Astrocyte (in vitro differentiated cells and primary cell): ENCODE measurements at regions not wholly inside any gene's neighbourhood (a gene's known extent, or its start where the extent isn't known, plus 50 kb on each side); places are given as distances from the start of the nearest gene placed in this dataset.
A peak's percentile ranks its signal among the peaks of the same experiment; 100 is the strongest.

Experiments
- DNase-seq: peaks from one replicate; pipeline ENCODE4 v3.0.0-alpha.2; 2010; ENCODE audit warnings: low read depth
- FAIRE-seq: peaks from 2 replicates; lab custom pipeline; 2011; peaks lifted over from hg19 to GRCh38; lab: Jason Lieb, UNC
- H2AFZ ChIP-seq: 2 replicates; pipeline ENCODE4 v1.6.0; 2012; ENCODE audit warnings: low read depth, low read length, inconsistent platforms
- H3K27ac ChIP-seq: 2 replicates; pipeline ENCODE4 v1.5.1; 2011; ENCODE audit warnings: low read depth, low read length, inconsistent platforms
- H3K27me3 ChIP-seq: 2 replicates; pipeline ENCODE4 v1.6.0; 2011; ENCODE audit warnings: low read length, inconsistent platforms; ENCODE audit not compliant: insufficient read depth
- H3K36me3 ChIP-seq: 2 replicates; pipeline ENCODE4 v1.5.1; 2011; ENCODE audit warnings: low read length, inconsistent platforms; ENCODE audit not compliant: insufficient read depth
- H3K4me1 ChIP-seq: 2 replicates; pipeline ENCODE4 v1.5.1; 2011; ENCODE audit warnings: low read length, inconsistent platforms; ENCODE audit not compliant: insufficient read depth
- H3K4me2 ChIP-seq: 2 replicates; pipeline ENCODE4 v1.6.0; 2012; ENCODE audit warnings: low read length, inconsistent platforms
- H3K4me3 ChIP-seq: 2 replicates; pipeline ENCODE4 v1.5.1; 2011; ENCODE audit warnings: low read depth, mild to moderate bottlenecking, low read length, inconsistent platforms; ENCODE audit not compliant: insufficient read depth
- H3K79me2 ChIP-seq: 2 replicates; pipeline ENCODE4 v1.6.0; 2012; ENCODE audit warnings: mild to moderate bottlenecking, low read length, inconsistent platforms; ENCODE audit not compliant: insufficient read depth
- H3K9ac ChIP-seq: 2 replicates; pipeline ENCODE4 v1.6.0; 2012; ENCODE audit warnings: mild to moderate bottlenecking, low read length, inconsistent platforms
- H3K9me3 ChIP-seq: 2 replicates; pipeline ENCODE4 v1.5.1; 2012; ENCODE audit warnings: low read depth, mild to moderate bottlenecking, low read length, inconsistent platforms; ENCODE audit not compliant: insufficient read depth
- H4K20me1 ChIP-seq: 2 replicates; pipeline ENCODE4 v1.6.0; 2012; ENCODE audit warnings: low read length, inconsistent platforms; ENCODE audit not compliant: insufficient read depth
- H3K27ac Mint-ChIP-seq: one replicate; pipeline ENCODE4 v1.8.0; 2021; ENCODE audit warnings: mild to moderate bottlenecking, mixed read lengths; ENCODE audit not compliant: unreplicated experiment
- H3K27me3 Mint-ChIP-seq: one replicate; pipeline ENCODE4 v1.8.0; 2021; ENCODE audit warnings: low read depth, mixed read lengths; ENCODE audit not compliant: unreplicated experiment
- H3K36me3 Mint-ChIP-seq: one replicate; pipeline ENCODE4 v1.8.0; 2021; ENCODE audit warnings: low read depth, mixed read lengths; ENCODE audit not compliant: unreplicated experiment
- H3K4me1 Mint-ChIP-seq: one replicate; pipeline ENCODE4 v1.8.0; 2021; ENCODE audit warnings: low read depth, mixed read lengths; ENCODE audit not compliant: unreplicated experiment
- H3K4me3 Mint-ChIP-seq: one replicate; pipeline ENCODE4 v1.8.0; 2021; ENCODE audit warnings: mild to moderate bottlenecking, moderate library complexity, mixed read lengths; ENCODE audit not compliant: unreplicated experiment
- H3K9me3 Mint-ChIP-seq: one replicate; pipeline ENCODE4 v1.8.0; 2021; ENCODE audit warnings: mild to moderate bottlenecking, mixed read lengths; ENCODE audit not compliant: unreplicated experiment
- EZH2 ChIP-seq: IDR thresholded peaks from 2 replicates; pipeline ENCODE4 v1.6.1; 2012; ENCODE audit warnings: mild to moderate bottlenecking, low read length, inconsistent platforms; ENCODE audit not compliant: insufficient read depth
- TF ChIP-seq, protein P1 (sequence below): IDR thresholded peaks from 2 replicates; pipeline ENCODE4 v1.5.1; 2011; ENCODE audit warnings: low read depth, mild to moderate bottlenecking, inconsistent platforms, low read length, moderate library complexity; ENCODE audit not compliant: insufficient read depth

- Histone ChIP-seq H3K36me3 (no peaks in the 10 kb centered on the region), H2AFZ (no peak overlapping the region), H3K27me3 (no peaks in the 10 kb centered on the region), H3K9ac (no peak overlapping the region), H4K20me1 (no peaks in the 10 kb centered on the region), H3K9me3 (no peaks in the 10 kb centered on the region), H3K4me2 (no peak overlapping the region), H3K4me3 (no peak overlapping the region), H3K79me2 (no peaks in the 10 kb centered on the region), H3K4me1 (no peaks in the 10 kb centered on the region), H3K27ac (no peak overlapping the region)
- no peaks in the 10 kb centered on the region for H3K9me3 Mint-ChIP-seq
- H3K4me3 Mint-ChIP-seq = no peak overlapping the region
- no peak for DNase-seq
- H3K36me3 Mint-ChIP-seq = no peaks in the 10 kb centered on the region
- H3K4me1 Mint-ChIP-seq = no peaks in the 10 kb centered on the region
- TF ChIP-seq, protein P1, sequence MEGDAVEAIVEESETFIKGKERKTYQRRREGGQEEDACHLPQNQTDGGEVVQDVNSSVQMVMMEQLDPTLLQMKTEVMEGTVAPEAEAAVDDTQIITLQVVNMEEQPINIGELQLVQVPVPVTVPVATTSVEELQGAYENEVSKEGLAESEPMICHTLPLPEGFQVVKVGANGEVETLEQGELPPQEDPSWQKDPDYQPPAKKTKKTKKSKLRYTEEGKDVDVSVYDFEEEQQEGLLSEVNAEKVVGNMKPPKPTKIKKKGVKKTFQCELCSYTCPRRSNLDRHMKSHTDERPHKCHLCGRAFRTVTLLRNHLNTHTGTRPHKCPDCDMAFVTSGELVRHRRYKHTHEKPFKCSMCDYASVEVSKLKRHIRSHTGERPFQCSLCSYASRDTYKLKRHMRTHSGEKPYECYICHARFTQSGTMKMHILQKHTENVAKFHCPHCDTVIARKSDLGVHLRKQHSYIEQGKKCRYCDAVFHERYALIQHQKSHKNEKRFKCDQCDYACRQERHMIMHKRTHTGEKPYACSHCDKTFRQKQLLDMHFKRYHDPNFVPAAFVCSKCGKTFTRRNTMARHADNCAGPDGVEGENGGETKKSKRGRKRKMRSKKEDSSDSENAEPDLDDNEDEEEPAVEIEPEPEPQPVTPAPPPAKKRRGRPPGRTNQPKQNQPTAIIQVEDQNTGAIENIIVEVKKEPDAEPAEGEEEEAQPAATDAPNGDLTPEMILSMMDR = no peak
- TF ChIP-seq EZH2 = no peak
- H3K27ac Mint-ChIP-seq = no peak overlapping the region
- no peaks in the 10 kb centered on the region for H3K27me3 Mint-ChIP-seq
- peak; percentile 60 for FAIRE-seq
These were observed 127.4 kb downstream of the ARL4A start for GRCh38 chr7:12814828-12815227.

GRCh38 chr7:12815426-12815825 is 128.0 kb downstream of the ARL4A start:
- FAIRE-seq = no peak
- Mint-ChIP-seq H3K27me3 (no peaks in the 10 kb centered on the region), H3K27ac (no peak overlapping the region), H3K4me1 (no peaks in the 10 kb centered on the region), H3K4me3 (no peak overlapping the region), H3K9me3 (no peaks in the 10 kb centered on the region), H3K36me3 (no peaks in the 10 kb centered on the region)
- Histone ChIP-seq H3K4me2 (no peak overlapping the region), H3K4me3 (no peak overlapping the region), H3K4me1 (no peaks in the 10 kb centered on the region), H4K20me1 (no peaks in the 10 kb centered on the region), H3K27ac (no peak overlapping the region), H3K36me3 (no peaks in the 10 kb centered on the region), H3K27me3 (no peaks in the 10 kb centered on the region), H2AFZ (no peak overlapping the region), H3K79me2 (no peaks in the 10 kb centered on the region), H3K9me3 (no peaks in the 10 kb centered on the region), H3K9ac (no peak overlapping the region)
- TF ChIP-seq, protein P1 = no peak
- TF ChIP-seq EZH2 = no peak
- no peak for DNase-seq

- H3K79me2 ChIP-seq = no peaks in the 10 kb centered on the region
- H3K4me2 ChIP-seq = no peak overlapping the region
- no peaks in the 10 kb centered on the region for H4K20me1 ChIP-seq
- Mint-ChIP-seq H3K9me3 (no peaks in the 10 kb centered on the region), H3K36me3 (no peaks in the 10 kb centered on the region), H3K4me1 (peaks cover 1% of the 10 kb centered on the region), H3K27me3 (no peaks in the 10 kb centered on the region), H3K4me3 (no peak overlapping the region), H3K27ac (no peak overlapping the region)
- no peaks in the 10 kb centered on the region for H3K4me1 ChIP-seq
- no peak for TF ChIP-seq EZH2
- TF ChIP-seq, protein P1 = no peak
- no peak overlapping the region for H3K27ac ChIP-seq
- no peaks in the 10 kb centered on the region for H3K9me3 ChIP-seq
- H3K36me3 ChIP-seq = no peaks in the 10 kb centered on the region
- H3K4me3 ChIP-seq = no peak overlapping the region
- H3K9ac ChIP-seq = no peak overlapping the region
- FAIRE-seq = no peak
- no peak overlapping the region for H2AFZ ChIP-seq
- DNase-seq = no peak
- no peaks in the 10 kb centered on the region for H3K27me3 ChIP-seq
These were observed 128.4 kb downstream of the ARL4A start for GRCh38 chr7:12815871-12816270.
